Endothelial cell of umbilical vein (primary cell): ENCODE measurements at regions not wholly inside any gene's neighbourhood (a gene's known extent, or its start where the extent isn't known, plus 50 kb on each side); places are given as distances from the start of the nearest gene placed in this dataset.

ENCODE experiments used
- BruUV-seq: library from RNA; stranded (reverse); fragments of 400-500 nt; replicated peaks from 2 replicates; lab custom pipeline; 2021; lab: Mats Ljungman, UMichigan
- CTCF ChIA-PET: fragments of 300-600, 350-600 bp; sonication (Branson Sonifier 250); formaldehyde crosslinking; loops from one replicate; lab custom pipeline; 2021; ENCODE audit warnings: antibody characterized with exemption, inconsistent platforms; lab: Charles Lee
- POLR2A ChIA-PET: fragments of 300-600, 350-600 bp; sonication (Branson Sonifier 250); formaldehyde crosslinking; loops from one replicate; lab custom pipeline; 2021; ENCODE audit warnings: antibody characterized with exemption, inconsistent platforms; lab: Charles Lee
- DNase-seq: peaks from one replicate; pipeline ENCODE4 v3.0.0-alpha.2; 2011; ENCODE audit warnings: low read depth, low spot score
- FAIRE-seq: peaks from 2 replicates; lab custom pipeline; 2011; peaks lifted over from hg19 to GRCh38; lab: Jason Lieb, UNC
- H2AFZ ChIP-seq: 2 replicates; pipeline ENCODE4 v1.6.0; 2012; ENCODE audit warnings: low read depth, low read length, control low read depth, inconsistent platforms
- H3K27ac ChIP-seq: 2 replicates; pipeline ENCODE4 v1.5.1; 2011; ENCODE audit warnings: low read depth, mild to moderate bottlenecking, control low read depth, low read length, moderate library complexity; ENCODE audit not compliant: insufficient read depth
- H3K27me3 ChIP-seq, 2 experiments: 2 replicates each; pipeline versions ENCODE4 v1.6.0 to v1.6.1; 2011; ENCODE audit warnings: low read length in 2 of 2, mixed read lengths in 1 of 2; ENCODE audit not compliant: control insufficient read depth in 2 of 2, insufficient read depth in 2 of 2
- H3K36me3 ChIP-seq, 2 experiments: 2 replicates in 1 of 2; 3 replicates in 1 of 2; pipeline ENCODE4 v1.5.1; 2011; ENCODE audit warnings: low read length in 2 of 2, mild to moderate bottlenecking in 1 of 2, moderate library complexity in 1 of 2; ENCODE audit not compliant: control insufficient read depth in 2 of 2, insufficient read depth in 2 of 2; ENCODE audit errors: extremely low read depth in 1 of 2
- H3K4me1 ChIP-seq: 3 replicates; pipeline ENCODE4 v1.5.1; 2011; ENCODE audit warnings: mild to moderate bottlenecking, low read length; ENCODE audit not compliant: control insufficient read depth, insufficient read depth; ENCODE audit errors: extremely low read depth
- H3K4me2 ChIP-seq: 2 replicates; pipeline ENCODE4 v1.6.1; 2011; ENCODE audit warnings: low read length, control low read depth, mixed read lengths; ENCODE audit not compliant: insufficient read depth
- H3K4me3 ChIP-seq, 3 experiments: fragments of 200-600 bp in 1 of 3; sonication (generic), shearing (Covaris generic) in 1 of 3; replicated peaks in 1 of 3; 2 replicates each; pipeline ENCODE4 v1.5.1; 2011 to 2016; ENCODE audit warnings: control low read depth in 3 of 3, low read length in 3 of 3, mild to moderate bottlenecking in 2 of 3, inconsistent platforms in 1 of 3, low read depth in 1 of 3, moderate library complexity in 1 of 3; ENCODE audit not compliant: insufficient read depth in 1 of 3
- H3K79me2 ChIP-seq: 2 replicates; pipeline ENCODE4 v1.6.0; 2012; ENCODE audit warnings: low read length, inconsistent platforms; ENCODE audit not compliant: control insufficient read depth, insufficient read depth
- H3K9ac ChIP-seq: replicated peaks from 2 replicates; pipeline ENCODE3; 2011; ENCODE audit warnings: low read length, control low read depth; ENCODE audit not compliant: insufficient read depth; ENCODE audit errors: extremely low read depth
- H3K9me1 ChIP-seq: replicated peaks from 3 replicates; pipeline ENCODE4 v1.6.0; 2011; ENCODE audit warnings: mild to moderate bottlenecking, low read length; ENCODE audit not compliant: control insufficient read depth, insufficient read depth; ENCODE audit errors: extremely low read depth
- H3K9me3 ChIP-seq: replicated peaks from 2 replicates; pipeline ENCODE4 v1.5.1; 2012; ENCODE audit warnings: low read length, inconsistent platforms; ENCODE audit not compliant: control insufficient read depth, insufficient read depth
- H4K20me1 ChIP-seq: replicated peaks from 2 replicates; pipeline ENCODE3; 2011; ENCODE audit warnings: mild to moderate bottlenecking, low read length; ENCODE audit not compliant: control insufficient read depth, insufficient read depth; ENCODE audit errors: extremely low read depth
- EZH2 ChIP-seq: IDR thresholded peaks from 2 replicates; pipeline ENCODE4 v1.6.1; 2012; ENCODE audit warnings: borderline replicate concordance, low read depth, mild to moderate bottlenecking, moderate library complexity, low read length, inconsistent platforms; ENCODE audit not compliant: severe bottlenecking
- FOS ChIP-seq: IDR thresholded peaks from 2 replicates; pipeline ENCODE4 v1.6.1; 2011; ENCODE audit warnings: mild to moderate bottlenecking, low read length, moderate library complexity, borderline replicate concordance; ENCODE audit not compliant: insufficient read depth
- GATA2 ChIP-seq: IDR thresholded peaks from 2 replicates; pipeline ENCODE4 v1.7.0; 2011; ENCODE audit warnings: low read depth, mild to moderate bottlenecking, moderate library complexity, mixed read lengths, low read length; ENCODE audit not compliant: insufficient read length, insufficient read depth
- JUN ChIP-seq: IDR thresholded peaks from 2 replicates; pipeline ENCODE4 v1.6.1; 2011; ENCODE audit warnings: borderline replicate concordance, low read depth; ENCODE audit not compliant: insufficient read length, insufficient read depth
- MYC ChIP-seq: IDR thresholded peaks from one replicate; pipeline ENCODE4 v1.6.1; 2011; ENCODE audit warnings: mild to moderate bottlenecking, low read depth, low read length
- POLR2A ChIP-seq: IDR thresholded peaks from 2 replicates; pipeline ENCODE4 v1.6.1; 2012; ENCODE audit warnings: low read depth, mild to moderate bottlenecking, control low read depth, low read length
- POLR2AphosphoS5 ChIP-seq: IDR thresholded peaks from 2 replicates; pipeline ENCODE4 v1.6.1; 2012; ENCODE audit warnings: low read depth, mild to moderate bottlenecking, control low read depth, low read length, moderate library complexity; ENCODE audit not compliant: insufficient read depth
- dilution Hi-C: fragments of 300-500 bp; cut with MboI; formaldehyde crosslinking; loops from one replicate; pipeline ENCODE4 v1.15.0; 2019; ENCODE audit warnings: low sequenced_read_pairs; ENCODE audit not compliant: extremely low pct_ligation_motif_present
- intact Hi-C: fragments of 100-400 bp; cut with micrococcal nuclease; formaldehyde crosslinking; loops from one replicate; pipeline ENCODE4 v1.10.0; 2022
- TF ChIP-seq, protein P1 (sequence below), 2 donors: IDR thresholded peaks; 1 replicate in 1 of 2; 2 replicates in 1 of 2; pipeline ENCODE4 v1.5.1; 2011; ENCODE audit warnings: low read length in 2 of 2, mild to moderate bottlenecking in 2 of 2, moderate library complexity in 2 of 2, control low read depth in 1 of 2, inconsistent platforms in 1 of 2, low read depth in 1 of 2; ENCODE audit not compliant: insufficient read depth in 1 of 2; ENCODE audit errors: extremely low read depth in 1 of 2
- TF ChIP-seq, protein P2 (sequence below): IDR thresholded peaks from 2 replicates; pipeline ENCODE4 v1.6.1; 2011; ENCODE audit not compliant: insufficient read depth, insufficient read length

DNA sequence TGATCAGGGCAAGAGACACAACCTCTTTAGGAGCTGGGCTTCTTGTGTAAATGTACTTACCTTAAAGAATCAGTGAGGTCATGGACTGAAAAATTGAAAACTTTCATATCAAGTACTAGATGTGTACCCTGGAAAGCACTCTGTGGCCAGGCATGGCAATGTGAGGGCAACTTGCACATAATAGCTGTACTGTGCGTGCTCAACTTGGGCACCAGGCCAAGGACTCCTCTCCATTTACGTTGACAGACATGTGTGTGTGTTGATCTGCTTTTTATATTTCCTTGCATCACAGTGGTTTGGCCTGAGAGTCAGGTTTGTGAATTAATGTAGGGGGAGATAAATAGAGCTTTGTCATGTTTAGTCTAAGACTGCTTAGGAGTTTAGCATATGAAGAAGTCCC lies 669.5 kb upstream of the REG3G start:
- DNase-seq (no peak), FAIRE-seq (no peak)
- CTCF ChIA-PET, result no interaction called here
- Histone ChIP-seq H3K4me1 (no peaks in the 10 kb centered on the region), H3K36me3 (no peaks in the 10 kb centered on the region), H3K4me3 (no peak overlapping the region), H3K27ac (no peak overlapping the region), H3K9me1 (no peaks in the 10 kb centered on the region), H3K79me2 (no peaks in the 10 kb centered on the region), H3K27me3 (no peaks in the 10 kb centered on the region), H3K9ac (no peak overlapping the region), H3K4me2 (no peak overlapping the region), H3K9me3 (no peaks in the 10 kb centered on the region), H4K20me1 (no peaks in the 10 kb centered on the region), H2AFZ (no peak overlapping the region)
- BruUV-seq, result no TSS peak
- TF ChIP-seq GATA2 (no peak), JUN (no peak), FOS (no peak), POLR2A (no peak), MYC (no peak), EZH2 (no peak), POLR2AphosphoS5 (no peak)
- TF ChIP-seq, protein P1, sequence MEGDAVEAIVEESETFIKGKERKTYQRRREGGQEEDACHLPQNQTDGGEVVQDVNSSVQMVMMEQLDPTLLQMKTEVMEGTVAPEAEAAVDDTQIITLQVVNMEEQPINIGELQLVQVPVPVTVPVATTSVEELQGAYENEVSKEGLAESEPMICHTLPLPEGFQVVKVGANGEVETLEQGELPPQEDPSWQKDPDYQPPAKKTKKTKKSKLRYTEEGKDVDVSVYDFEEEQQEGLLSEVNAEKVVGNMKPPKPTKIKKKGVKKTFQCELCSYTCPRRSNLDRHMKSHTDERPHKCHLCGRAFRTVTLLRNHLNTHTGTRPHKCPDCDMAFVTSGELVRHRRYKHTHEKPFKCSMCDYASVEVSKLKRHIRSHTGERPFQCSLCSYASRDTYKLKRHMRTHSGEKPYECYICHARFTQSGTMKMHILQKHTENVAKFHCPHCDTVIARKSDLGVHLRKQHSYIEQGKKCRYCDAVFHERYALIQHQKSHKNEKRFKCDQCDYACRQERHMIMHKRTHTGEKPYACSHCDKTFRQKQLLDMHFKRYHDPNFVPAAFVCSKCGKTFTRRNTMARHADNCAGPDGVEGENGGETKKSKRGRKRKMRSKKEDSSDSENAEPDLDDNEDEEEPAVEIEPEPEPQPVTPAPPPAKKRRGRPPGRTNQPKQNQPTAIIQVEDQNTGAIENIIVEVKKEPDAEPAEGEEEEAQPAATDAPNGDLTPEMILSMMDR (IDR thresholded peaks at IDR 0.05; ENCODE audit: extremely low read depth in 1 of 2, insufficient read depth in 1 of 2, low read depth in 1 of 2, low read length in 2 of 2), result no peak
- TF ChIP-seq, protein P2, sequence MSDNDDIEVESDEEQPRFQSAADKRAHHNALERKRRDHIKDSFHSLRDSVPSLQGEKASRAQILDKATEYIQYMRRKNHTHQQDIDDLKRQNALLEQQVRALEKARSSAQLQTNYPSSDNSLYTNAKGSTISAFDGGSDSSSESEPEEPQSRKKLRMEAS, result no peak
- intact Hi-C loops (no loop called here), dilution Hi-C loops (no loop called here)
- POLR2A ChIA-PET, result no interaction called here
